GM12878 (cell line): ENCODE measurements at regions not wholly inside any gene's neighbourhood (a gene's known extent, or its start where the extent isn't known, plus 50 kb on each side); places are given as distances from the start of the nearest gene placed in this dataset.

Experiments used
- ATAC-seq: fragments of 200-7000 bp; cut with Tn5 transposase; 3 replicates; pipeline ENCODE4 v1.9.1; 2020; ENCODE audit warnings: mild to moderate bottlenecking, moderate library complexity
- BruUV-seq: library from RNA; stranded (reverse); fragments of 400-500 nt; replicated peaks from 2 replicates; lab custom pipeline; 2021; lab: Mats Ljungman, UMichigan
- CTCF ChIA-PET: fragments of 300-600 bp; sonication (Branson Sonifier 250); formaldehyde crosslinking; extraction: SDS; loops from one replicate; lab custom pipeline; 2021; ENCODE audit warnings: inconsistent platforms; lab: Yijun Ruan, JAX
- POLR2A ChIA-PET: fragments of 350-600 bp; formaldehyde crosslinking; extraction: SDS; loops from one replicate; lab custom pipeline; 2021; ENCODE audit warnings: inconsistent platforms; lab: Charles Lee
- RAD21 ChIA-PET: fragments of 300-600 bp; sonication (Branson Sonifier 250); formaldehyde crosslinking; loops from one replicate; lab custom pipeline; 2023; ENCODE audit warnings: antibody characterized with exemption; ENCODE audit not compliant: unreplicated experiment; lab: Charles Lee
- SMC1A ChIA-PET: fragments of 300-600 bp; sonication (Branson Sonifier 250); formaldehyde crosslinking; loops from one replicate; lab custom pipeline; 2023; ENCODE audit not compliant: unreplicated experiment, uncharacterized antibody; lab: Charles Lee
- DNase-seq: peaks from one replicate; pipeline ENCODE4 v3.0.0-alpha.2; 2011; ENCODE audit warnings: low read depth, low spot score
- FAIRE-seq: peaks from 3 replicates; lab custom pipeline; 2011; peaks lifted over from hg19 to GRCh38; lab: Jason Lieb, UNC
- H2AFZ ChIP-seq: 2 replicates; pipeline ENCODE4 v1.6.0; 2011; ENCODE audit warnings: low read depth, low read length, control low read depth; ENCODE audit not compliant: control insufficient read depth
- H3K27ac ChIP-seq: 2 replicates; pipeline ENCODE4 v1.5.1; 2011; ENCODE audit warnings: control low read depth; ENCODE audit not compliant: control insufficient read depth, insufficient read depth
- H3K27me3 ChIP-seq, 2 experiments: replicated peaks in 1 of 2; 2 replicates each; pipeline versions ENCODE4 v1.6.0 to v1.6.1; 2011; ENCODE audit warnings: low read length in 1 of 2; ENCODE audit not compliant: control insufficient read depth in 2 of 2, insufficient read depth in 2 of 2
- H3K36me3 ChIP-seq, 2 experiments: 2 replicates each; pipeline ENCODE4 v1.5.1; 2011; ENCODE audit warnings: low read length in 1 of 2; ENCODE audit not compliant: control insufficient read depth in 2 of 2, insufficient read depth in 2 of 2
- H3K4me1 ChIP-seq: 2 replicates; pipeline ENCODE4 v1.6.1; 2011; ENCODE audit warnings: mild to moderate bottlenecking, low read length, moderate library complexity, mixed read lengths; ENCODE audit not compliant: control insufficient read depth, insufficient read depth
- H3K4me2 ChIP-seq: 2 replicates; pipeline ENCODE4 v1.6.0; 2011; ENCODE audit warnings: control low read depth; ENCODE audit not compliant: control insufficient read depth, insufficient read depth
- H3K4me3 ChIP-seq: fragments of 200-600 bp; sonication (generic); 2 replicates; pipeline ENCODE4 v1.5.1; 2016
- H3K79me2 ChIP-seq: 2 replicates; pipeline ENCODE4 v1.6.0; 2011; ENCODE audit warnings: low read length; ENCODE audit not compliant: control insufficient read depth, insufficient read depth
- H3K9ac ChIP-seq: 2 replicates; pipeline ENCODE4 v1.8.0; 2011; ENCODE audit warnings: low read length, control low read depth, mixed read lengths; ENCODE audit not compliant: control insufficient read depth, insufficient read depth
- H3K9me3 ChIP-seq: replicated peaks from 3 replicates; pipeline ENCODE4 v1.5.1; 2011; ENCODE audit warnings: mild to moderate bottlenecking, low read length; ENCODE audit not compliant: control insufficient read depth, insufficient read depth
- H4K20me1 ChIP-seq: 2 replicates; pipeline ENCODE4 v1.6.0; 2011; ENCODE audit not compliant: control insufficient read depth, insufficient read depth
- BCL11A ChIP-seq: IDR thresholded peaks from 2 replicates; pipeline ENCODE4 v1.6.1; 2011; ENCODE audit warnings: low read depth, low read length
- CBFB ChIP-seq: IDR thresholded peaks from 2 replicates; pipeline ENCODE4 v1.6.1; 2016; ENCODE audit warnings: antibody characterized with exemption, low read depth
- HDGF ChIP-seq: fragments of 450-650 bp; IDR thresholded peaks from 2 replicates; pipeline ENCODE4 v1.6.1; 2016; ENCODE audit warnings: antibody characterized with exemption
- IKZF2 ChIP-seq, 2 experiments: fragments of 450-650 bp; IDR thresholded peaks; 2 replicates each; pipeline ENCODE4 v1.6.1; 2017; ENCODE audit warnings: mild to moderate bottlenecking in 2 of 2, moderate library complexity in 2 of 2
- NFIC ChIP-seq: IDR thresholded peaks from 2 replicates; pipeline ENCODE4 v1.6.1; 2012; ENCODE audit warnings: low read depth, mild to moderate bottlenecking, inconsistent platforms, low read length, moderate library complexity
- POU2F2 ChIP-seq: IDR thresholded peaks from 3 replicates; pipeline ENCODE4 v1.6.1; 2011; ENCODE audit warnings: low read depth, mild to moderate bottlenecking, low read length, borderline replicate concordance
- SMAD1 ChIP-seq: fragments of 450-650 bp; IDR thresholded peaks from 2 replicates; pipeline ENCODE4 v1.6.1; 2018; ENCODE audit warnings: mild to moderate bottlenecking, low read depth; ENCODE audit not compliant: partially characterized antibody
- SUZ12 ChIP-seq: fragments of 200-600 bp; sonication (generic); IDR thresholded peaks from one replicate; pipeline ENCODE4 v1.6.1; 2018; ENCODE audit warnings: antibody characterized with exemption, mild to moderate bottlenecking; ENCODE audit not compliant: unreplicated experiment
- TCF3 ChIP-seq: IDR thresholded peaks from 2 replicates; pipeline ENCODE4 v1.6.1; 2012; ENCODE audit warnings: low read depth, mild to moderate bottlenecking, low read length, borderline replicate concordance; ENCODE audit not compliant: insufficient read depth
- ZNF24 ChIP-seq: fragments of 450-650 bp; IDR thresholded peaks from 2 replicates; pipeline ENCODE4 v1.6.1; 2017; ENCODE audit warnings: antibody characterized with exemption, mild to moderate bottlenecking
- WGBS: methylation state at CpG from one replicate; pipeline ENCODE4 v1.1.6; 2016; ENCODE audit warnings: low lambda C conversion rate; ENCODE audit not compliant: insufficient replicate concordance, insufficient coverage; ENCODE audit errors: missing lambda C conversion rate; 5-methylcytosine and 5-hydroxymethylcytosine counted together
- in situ Hi-C: fragments of 300-500 bp; cut with MboI; formaldehyde crosslinking; loops from 9 replicates; pipeline ENCODE4 v1.14.3; 2018; ENCODE audit warnings: mixed read lengths
- intact Hi-C: fragments of 100-400 bp; cut with micrococcal nuclease; formaldehyde crosslinking; loops from one replicate; pipeline ENCODE4 v1.14.2; 2022; ENCODE audit not compliant: unreplicated experiment
- TF ChIP-seq, protein P1 (sequence below), 3 experiments: IDR thresholded peaks in 2 of 3; conservative IDR thresholded peaks in 1 of 3; 2 replicates each; pipeline ENCODE4 v1.5.1; 2011; ENCODE audit warnings: low read depth in 3 of 3, low read length in 3 of 3, mild to moderate bottlenecking in 3 of 3, control low read depth in 2 of 3, moderate library complexity in 2 of 3, inconsistent platforms in 1 of 3, mixed read lengths in 1 of 3; ENCODE audit not compliant: control insufficient read depth in 2 of 3, insufficient read depth in 1 of 3; ENCODE audit errors: extremely low read depth in 1 of 3
- TF ChIP-seq, protein P2 (sequence below): IDR thresholded peaks from 2 replicates; pipeline ENCODE4 v1.6.1; 2012; ENCODE audit warnings: improper control_type of control experiment, low read depth, low read length; ENCODE audit not compliant: insufficient replicate concordance
- TF ChIP-seq, protein P3 (sequence below): fragments of 450-650 bp; IDR thresholded peaks from 2 replicates; pipeline ENCODE4 v1.6.1; 2017; ENCODE audit warnings: antibody characterized with exemption, mild to moderate bottlenecking, moderate library complexity

DNA sequence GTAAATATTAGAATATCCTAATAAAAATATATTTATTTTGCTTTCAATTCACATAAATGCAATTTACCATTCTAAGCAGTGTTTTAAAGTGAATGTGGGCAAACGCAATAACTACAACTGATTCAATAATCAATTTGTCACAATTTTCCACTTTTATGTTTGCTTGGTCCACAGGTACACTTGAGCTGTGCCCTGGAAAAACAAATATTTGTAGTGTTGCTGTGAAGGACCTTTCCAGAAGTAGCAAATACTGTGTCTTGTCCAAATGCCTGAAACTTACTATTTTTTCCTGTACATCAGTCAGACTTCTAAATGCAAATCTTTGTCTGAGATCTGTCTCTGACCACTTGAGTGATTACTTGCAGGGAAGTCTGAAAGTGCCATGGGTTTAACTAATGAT, 845.8 kb upstream of the SLITRK5 start (continued):
- TF ChIP-seq, protein P1, sequence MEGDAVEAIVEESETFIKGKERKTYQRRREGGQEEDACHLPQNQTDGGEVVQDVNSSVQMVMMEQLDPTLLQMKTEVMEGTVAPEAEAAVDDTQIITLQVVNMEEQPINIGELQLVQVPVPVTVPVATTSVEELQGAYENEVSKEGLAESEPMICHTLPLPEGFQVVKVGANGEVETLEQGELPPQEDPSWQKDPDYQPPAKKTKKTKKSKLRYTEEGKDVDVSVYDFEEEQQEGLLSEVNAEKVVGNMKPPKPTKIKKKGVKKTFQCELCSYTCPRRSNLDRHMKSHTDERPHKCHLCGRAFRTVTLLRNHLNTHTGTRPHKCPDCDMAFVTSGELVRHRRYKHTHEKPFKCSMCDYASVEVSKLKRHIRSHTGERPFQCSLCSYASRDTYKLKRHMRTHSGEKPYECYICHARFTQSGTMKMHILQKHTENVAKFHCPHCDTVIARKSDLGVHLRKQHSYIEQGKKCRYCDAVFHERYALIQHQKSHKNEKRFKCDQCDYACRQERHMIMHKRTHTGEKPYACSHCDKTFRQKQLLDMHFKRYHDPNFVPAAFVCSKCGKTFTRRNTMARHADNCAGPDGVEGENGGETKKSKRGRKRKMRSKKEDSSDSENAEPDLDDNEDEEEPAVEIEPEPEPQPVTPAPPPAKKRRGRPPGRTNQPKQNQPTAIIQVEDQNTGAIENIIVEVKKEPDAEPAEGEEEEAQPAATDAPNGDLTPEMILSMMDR (IDR thresholded peaks at IDR 0.05 in 2 of 3, conservative IDR thresholded peaks at IDR 0.05 in 1 of 3; ENCODE audit: control insufficient read depth in 2 of 3, extremely low read depth in 1 of 3, insufficient read depth in 1 of 3, low read depth in 3 of 3, low read length in 3 of 3): no peak
- TF ChIP-seq SUZ12 (no peak), ZNF24 (no peak)
- TF ChIP-seq, all 136 proteins: peak for 0

DNA sequence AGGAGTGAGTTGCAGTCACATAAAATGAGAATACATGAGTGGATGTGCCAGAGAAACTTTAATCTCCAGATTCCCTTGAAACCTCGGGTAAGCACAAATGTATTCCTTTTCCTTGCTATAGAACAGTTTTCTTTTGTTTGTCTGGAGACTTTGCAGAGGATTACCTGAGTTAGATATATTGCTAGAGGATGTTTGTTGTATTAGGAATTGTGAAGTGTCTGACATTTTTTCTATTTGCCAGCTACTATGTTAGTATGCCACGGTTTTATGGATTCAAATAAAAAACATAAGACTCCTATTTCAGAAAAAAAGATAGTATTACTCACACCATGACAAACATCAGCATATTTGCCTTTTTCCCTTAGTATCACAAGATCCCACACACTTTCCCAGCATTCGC, 844.9 kb upstream of the SLITRK5 start:
- Histone ChIP-seq H3K79me2 (no peaks in the 10 kb centered on the region), H3K4me3 (no peak overlapping the region), H3K4me1 (no peaks in the 10 kb centered on the region), H3K9me3 (no peaks in the 10 kb centered on the region), H3K27me3 (no peaks in the 10 kb centered on the region), H3K4me2 (no peak overlapping the region), H2AFZ (no peak overlapping the region), H4K20me1 (no peaks in the 10 kb centered on the region), H3K27ac (no peak overlapping the region), H3K9ac (no peak overlapping the region), H3K36me3 (no peaks in the 10 kb centered on the region)
- POLR2A ChIA-PET: no interaction called here
- SMC1A ChIA-PET: no interaction called here
- 35% methylated on average over 3 of the region's 3 CpGs for WGBS
- BruUV-seq: no TSS peak
- in situ Hi-C loops (no loop called here), intact Hi-C loops (no loop called here)
- TF ChIP-seq NFIC: no peak
- no peak for TF ChIP-seq POU2F2
- TF ChIP-seq CBFB: no peak
- TF ChIP-seq, protein P2, sequence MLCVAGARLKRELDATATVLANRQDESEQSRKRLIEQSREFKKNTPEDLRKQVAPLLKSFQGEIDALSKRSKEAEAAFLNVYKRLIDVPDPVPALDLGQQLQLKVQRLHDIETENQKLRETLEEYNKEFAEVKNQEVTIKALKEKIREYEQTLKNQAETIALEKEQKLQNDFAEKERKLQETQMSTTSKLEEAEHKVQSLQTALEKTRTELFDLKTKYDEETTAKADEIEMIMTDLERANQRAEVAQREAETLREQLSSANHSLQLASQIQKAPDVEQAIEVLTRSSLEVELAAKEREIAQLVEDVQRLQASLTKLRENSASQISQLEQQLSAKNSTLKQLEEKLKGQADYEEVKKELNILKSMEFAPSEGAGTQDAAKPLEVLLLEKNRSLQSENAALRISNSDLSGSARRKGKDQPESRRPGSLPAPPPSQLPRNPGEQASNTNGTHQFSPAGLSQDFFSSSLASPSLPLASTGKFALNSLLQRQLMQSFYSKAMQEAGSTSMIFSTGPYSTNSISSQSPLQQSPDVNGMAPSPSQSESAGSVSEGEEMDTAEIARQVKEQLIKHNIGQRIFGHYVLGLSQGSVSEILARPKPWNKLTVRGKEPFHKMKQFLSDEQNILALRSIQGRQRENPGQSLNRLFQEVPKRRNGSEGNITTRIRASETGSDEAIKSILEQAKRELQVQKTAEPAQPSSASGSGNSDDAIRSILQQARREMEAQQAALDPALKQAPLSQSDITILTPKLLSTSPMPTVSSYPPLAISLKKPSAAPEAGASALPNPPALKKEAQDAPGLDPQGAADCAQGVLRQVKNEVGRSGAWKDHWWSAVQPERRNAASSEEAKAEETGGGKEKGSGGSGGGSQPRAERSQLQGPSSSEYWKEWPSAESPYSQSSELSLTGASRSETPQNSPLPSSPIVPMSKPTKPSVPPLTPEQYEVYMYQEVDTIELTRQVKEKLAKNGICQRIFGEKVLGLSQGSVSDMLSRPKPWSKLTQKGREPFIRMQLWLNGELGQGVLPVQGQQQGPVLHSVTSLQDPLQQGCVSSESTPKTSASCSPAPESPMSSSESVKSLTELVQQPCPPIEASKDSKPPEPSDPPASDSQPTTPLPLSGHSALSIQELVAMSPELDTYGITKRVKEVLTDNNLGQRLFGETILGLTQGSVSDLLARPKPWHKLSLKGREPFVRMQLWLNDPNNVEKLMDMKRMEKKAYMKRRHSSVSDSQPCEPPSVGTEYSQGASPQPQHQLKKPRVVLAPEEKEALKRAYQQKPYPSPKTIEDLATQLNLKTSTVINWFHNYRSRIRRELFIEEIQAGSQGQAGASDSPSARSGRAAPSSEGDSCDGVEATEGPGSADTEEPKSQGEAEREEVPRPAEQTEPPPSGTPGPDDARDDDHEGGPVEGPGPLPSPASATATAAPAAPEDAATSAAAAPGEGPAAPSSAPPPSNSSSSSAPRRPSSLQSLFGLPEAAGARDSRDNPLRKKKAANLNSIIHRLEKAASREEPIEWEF: no peak
- TF ChIP-seq SMAD1: no peak
- TF ChIP-seq, protein P3, sequence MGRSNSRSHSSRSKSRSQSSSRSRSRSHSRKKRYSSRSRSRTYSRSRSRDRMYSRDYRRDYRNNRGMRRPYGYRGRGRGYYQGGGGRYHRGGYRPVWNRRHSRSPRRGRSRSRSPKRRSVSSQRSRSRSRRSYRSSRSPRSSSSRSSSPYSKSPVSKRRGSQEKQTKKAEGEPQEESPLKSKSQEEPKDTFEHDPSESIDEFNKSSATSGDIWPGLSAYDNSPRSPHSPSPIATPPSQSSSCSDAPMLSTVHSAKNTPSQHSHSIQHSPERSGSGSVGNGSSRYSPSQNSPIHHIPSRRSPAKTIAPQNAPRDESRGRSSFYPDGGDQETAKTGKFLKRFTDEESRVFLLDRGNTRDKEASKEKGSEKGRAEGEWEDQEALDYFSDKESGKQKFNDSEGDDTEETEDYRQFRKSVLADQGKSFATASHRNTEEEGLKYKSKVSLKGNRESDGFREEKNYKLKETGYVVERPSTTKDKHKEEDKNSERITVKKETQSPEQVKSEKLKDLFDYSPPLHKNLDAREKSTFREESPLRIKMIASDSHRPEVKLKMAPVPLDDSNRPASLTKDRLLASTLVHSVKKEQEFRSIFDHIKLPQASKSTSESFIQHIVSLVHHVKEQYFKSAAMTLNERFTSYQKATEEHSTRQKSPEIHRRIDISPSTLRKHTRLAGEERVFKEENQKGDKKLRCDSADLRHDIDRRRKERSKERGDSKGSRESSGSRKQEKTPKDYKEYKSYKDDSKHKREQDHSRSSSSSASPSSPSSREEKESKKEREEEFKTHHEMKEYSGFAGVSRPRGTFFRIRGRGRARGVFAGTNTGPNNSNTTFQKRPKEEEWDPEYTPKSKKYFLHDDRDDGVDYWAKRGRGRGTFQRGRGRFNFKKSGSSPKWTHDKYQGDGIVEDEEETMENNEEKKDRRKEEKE: no peak
- no peak for TF ChIP-seq HDGF
- TF ChIP-seq BCL11A: no peak
- no peak for TF ChIP-seq TCF3
- no peak for TF ChIP-seq IKZF2 (IDR thresholded peaks at IDR 0.05)
- no peak for TF ChIP-seq SUZ12
- RAD21 ChIA-PET: no interaction called here
- no peak for ATAC-seq
- no peak for DNase-seq
- FAIRE-seq: no peak
- CTCF ChIA-PET: interaction anchor here (0.7 to 1.0 kb wide), 2 partner anchors 77 to 934 kb away, joined by 3 read pairs; no protein-coding TSS in a partner anchor
